Left lung (tissue), 4 donors: ENCODE measurements at regions not wholly inside any gene's neighbourhood (a gene's known extent, or its start where the extent isn't known, plus 50 kb on each side); places are given as distances from the start of the nearest gene placed in this dataset.
"Not testable (repeated sequence)": the region's sequence is repeated elsewhere in the genome, so short reads cannot be mapped to it uniquely, and the experiment has no call there.

Experiments used
- ATAC-seq: fragments of 200-7000 bp; cut with Tn5 transposase; one replicate; pipeline ENCODE4 v1.9.1; 2020; ENCODE audit warnings: moderate library complexity
- DNase-seq, 4 donors: peaks; one replicate each; pipeline ENCODE4 v3.0.0-alpha.2; 2013 to 2020
- H3K27ac ChIP-seq, 2 donors: fragments of 200-600 bp; sonication (generic) in 1 of 2; one replicate each; pipeline versions ENCODE4 v1.5.0 to v1.8.0; 2020 to 2021
- H3K27me3 ChIP-seq, 2 donors: fragments of 200-600 bp; sonication (generic) in 1 of 2; one replicate each; pipeline versions ENCODE4 v1.5.0 to v1.8.0; 2020 to 2021
- H3K36me3 ChIP-seq, 2 donors: fragments of 200-600 bp; sonication (generic) in 1 of 2; one replicate each; pipeline versions ENCODE4 v1.5.0 to v1.8.0; 2020 to 2021
- H3K4me1 ChIP-seq, 2 donors: fragments of 200-600 bp; one replicate each; pipeline ENCODE4 v1.8.0; 2021
- H3K4me3 ChIP-seq, 2 donors: fragments of 200-600 bp; sonication (generic) in 1 of 2; one replicate each; pipeline versions ENCODE4 v1.5.0 to v1.8.0; 2020 to 2021; ENCODE audit warnings: mild to moderate bottlenecking in 1 of 2
- H3K9me3 ChIP-seq, 2 donors: fragments of 200-600 bp; sonication (generic) in 1 of 2; one replicate each; pipeline versions ENCODE4 v1.5.0 to v1.8.0; 2020 to 2021
- intact Hi-C, 2 donors: fragments of 100-400 bp; cut with DNase I; formaldehyde crosslinking; loops; one replicate each; pipeline versions ENCODE4 v1.11.2 to v1.14.2; 2022
- TF ChIP-seq, protein P1 (sequence below), 2 donors: fragments of 200-600 bp; sonication (generic) in 1 of 2; IDR thresholded peaks; one replicate each; pipeline versions ENCODE4 v1.5.0 to v1.8.0; 2021; ENCODE audit warnings: antibody characterized with exemption in 2 of 2
- donor health status: DM: no; HTN: yes; CAD: no.
- donor health status: DM: no; HTN: no; CAD: no.

- DNase-seq = no peak
- TF ChIP-seq, protein P1, sequence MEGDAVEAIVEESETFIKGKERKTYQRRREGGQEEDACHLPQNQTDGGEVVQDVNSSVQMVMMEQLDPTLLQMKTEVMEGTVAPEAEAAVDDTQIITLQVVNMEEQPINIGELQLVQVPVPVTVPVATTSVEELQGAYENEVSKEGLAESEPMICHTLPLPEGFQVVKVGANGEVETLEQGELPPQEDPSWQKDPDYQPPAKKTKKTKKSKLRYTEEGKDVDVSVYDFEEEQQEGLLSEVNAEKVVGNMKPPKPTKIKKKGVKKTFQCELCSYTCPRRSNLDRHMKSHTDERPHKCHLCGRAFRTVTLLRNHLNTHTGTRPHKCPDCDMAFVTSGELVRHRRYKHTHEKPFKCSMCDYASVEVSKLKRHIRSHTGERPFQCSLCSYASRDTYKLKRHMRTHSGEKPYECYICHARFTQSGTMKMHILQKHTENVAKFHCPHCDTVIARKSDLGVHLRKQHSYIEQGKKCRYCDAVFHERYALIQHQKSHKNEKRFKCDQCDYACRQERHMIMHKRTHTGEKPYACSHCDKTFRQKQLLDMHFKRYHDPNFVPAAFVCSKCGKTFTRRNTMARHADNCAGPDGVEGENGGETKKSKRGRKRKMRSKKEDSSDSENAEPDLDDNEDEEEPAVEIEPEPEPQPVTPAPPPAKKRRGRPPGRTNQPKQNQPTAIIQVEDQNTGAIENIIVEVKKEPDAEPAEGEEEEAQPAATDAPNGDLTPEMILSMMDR (IDR thresholded peaks at IDR 0.05) = no peak
- Histone ChIP-seq H3K9me3 (peaks cover 0 to 3% of the 10 kb centered on the region in 2 donors), H3K27me3 (no peaks in the 10 kb centered on the region), H3K27ac (no peak overlapping the region), H3K4me3 (no peak overlapping the region), H3K4me1 (no peaks in the 10 kb centered on the region), H3K36me3 (no peaks in the 10 kb centered on the region)
- no peak for ATAC-seq
- intact Hi-C loops = no loop called here
Measured at GRCh38 chr7:53476566-53476965, 441.1 kb downstream of the POM121L12 start.

GRCh38 chr7:53485354-53485753 is 449.9 kb downstream of the POM121L12 start:
- DNase-seq = no peak
- intact Hi-C loops = no loop called here
- Histone ChIP-seq H3K9me3 (peaks cover 0 to 4% of the 10 kb centered on the region in 2 donors), H3K4me3 (no peak overlapping the region), H3K4me1 (no peaks in the 10 kb centered on the region), H3K27ac (no peak overlapping the region), H3K36me3 (no peaks in the 10 kb centered on the region), H3K27me3 (no peaks in the 10 kb centered on the region)
- TF ChIP-seq, protein P1 (IDR thresholded peaks at IDR 0.05) = no peak
- no peak for ATAC-seq

GRCh38 chr7:53491051-53491450 is 455.6 kb downstream of the POM121L12 start:
- ATAC-seq = no peak
- Histone ChIP-seq H3K9me3 (peaks cover 0 to 14% of the 10 kb centered on the region in 2 donors), H3K36me3 (no peaks in the 10 kb centered on the region)

DNA sequence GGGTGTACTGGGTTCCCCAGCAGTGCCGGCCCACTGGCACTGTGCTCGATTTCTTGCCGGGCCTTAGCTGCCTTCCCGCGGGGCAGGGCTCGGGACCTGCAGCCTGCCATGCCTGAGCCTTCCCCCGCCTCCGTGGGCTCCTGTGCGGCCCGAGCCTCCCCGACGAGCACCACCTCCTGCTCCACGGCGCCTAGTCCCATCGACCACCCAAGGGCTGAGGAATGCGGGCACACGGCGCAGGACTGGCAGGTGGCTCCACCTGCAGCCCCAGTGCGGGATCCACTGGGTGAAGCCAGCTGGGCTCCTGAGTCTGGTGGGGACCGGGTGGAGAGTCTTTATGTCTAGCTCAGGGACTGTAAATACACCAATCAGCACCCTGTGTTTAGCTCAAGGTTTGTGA is 459.7 kb downstream of the POM121L12 start:
- intact Hi-C loops, H3K4me1 ChIP-seq, ATAC-seq, H3K27ac ChIP-seq, H3K36me3 ChIP-seq, H3K4me3 ChIP-seq, H3K27me3 ChIP-seq: not testable (repeated sequence)
- peaks cover 0 to 22% of the 10 kb centered on the region in 2 donors for H3K9me3 ChIP-seq
- peak in 1 of 4 donors; percentile 61 for DNase-seq

More at GRCh38 chr7:53491051-53491450, 455.6 kb downstream of the POM121L12 start:
- Histone ChIP-seq H3K27me3 (no peaks in the 10 kb centered on the region), H3K27ac (no peak overlapping the region), H3K4me1 (no peaks in the 10 kb centered on the region), H3K4me3 (no peak overlapping the region)
- TF ChIP-seq, protein P1 (IDR thresholded peaks at IDR 0.05) = no peak
- no peak for DNase-seq
- intact Hi-C loops = no loop called here

DNA sequence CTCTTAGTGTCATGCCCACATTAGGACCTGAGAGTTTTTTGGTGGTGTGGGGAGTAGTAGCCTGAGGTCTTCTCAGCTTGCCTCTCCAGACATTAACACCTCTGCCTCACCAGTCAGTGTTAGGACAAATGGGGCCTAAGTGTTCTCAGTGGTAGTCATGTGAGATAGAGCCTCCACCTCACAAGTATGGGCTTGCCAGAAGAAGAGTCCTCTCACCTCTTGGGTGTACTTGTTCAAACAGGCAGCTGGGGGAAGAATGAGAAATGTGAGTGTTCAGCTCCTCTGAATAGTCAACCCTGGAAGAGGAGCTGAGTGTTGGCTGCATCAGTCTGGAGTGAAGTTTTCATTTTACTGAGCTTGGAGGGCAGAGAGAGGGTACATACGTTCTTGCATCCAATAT is 464.6 kb downstream of the POM121L12 start:
- H3K27me3 ChIP-seq = no peaks in the 10 kb centered on the region
- intact Hi-C loops = no loop called here
- TF ChIP-seq, protein P1 (IDR thresholded peaks at IDR 0.05) = no peak
- no peak for ATAC-seq
- H3K27ac ChIP-seq = no peak overlapping the region
- H3K36me3 ChIP-seq = no peaks in the 10 kb centered on the region
- peaks cover 0 to 15% of the 10 kb centered on the region in 2 donors for H3K9me3 ChIP-seq
- no peak overlapping the region for H3K4me3 ChIP-seq
- no peak for DNase-seq
- H3K4me1 ChIP-seq = no peaks in the 10 kb centered on the region

GRCh38 chr7:53504914-53505313 is 469.5 kb downstream of the POM121L12 start:
- no peak for ATAC-seq
- TF ChIP-seq, protein P1 (IDR thresholded peaks at IDR 0.05) = no peak
- Histone ChIP-seq H3K27ac (no peak overlapping the region), H3K36me3 (no peaks in the 10 kb centered on the region), H3K9me3 (peaks cover 0 to 2% of the 10 kb centered on the region in 2 donors), H3K4me1 (no peaks in the 10 kb centered on the region), H3K27me3 (no peaks in the 10 kb centered on the region), H3K4me3 (no peak overlapping the region)
- DNase-seq = no peak
- intact Hi-C loops = no loop called here
